ENCODE measurements at regions not wholly inside any gene's neighbourhood (a gene's known extent, or its start where the extent isn't known, plus 50 kb on each side); places are given as distances from the start of the nearest gene placed in this dataset.

GRCh38 chr2:62440281-62440946 is 65.6 kb downstream of the TMEM17 start:
- no peak for TF ChIP-seq CTCF (IDR thresholded peaks at IDR 0.05)
- no peak for DNase-seq
- Histone ChIP-seq H3K9me3 (no peaks in the 10 kb centered on the region), H3K27me3 (no peaks in the 10 kb centered on the region), H3K9ac (ENCODE audit: low read depth in 2 of 2, low read length in 2 of 2) (no peak overlapping the region), H3K27ac (no peak overlapping the region), H3K36me3 (no peaks in the 10 kb centered on the region), H3K4me1 (no peaks in the 10 kb centered on the region), H3K4me3 (no peak overlapping the region)
- intact Hi-C loops (cut with DNase I) = no loop called here

GRCh38 chr2:62439425-62439824 is 66.6 kb downstream of the TMEM17 start:
- H3K27me3 ChIP-seq = no peaks in the 10 kb centered on the region
- no peak overlapping the region for H3K27ac ChIP-seq
- H3K4me3 ChIP-seq = no peak overlapping the region
- no peak overlapping the region for H3K9ac ChIP-seq (ENCODE audit: low read depth in 2 of 2, low read length in 2 of 2)
- DNase-seq = no peak
- H3K4me1 ChIP-seq = no peaks in the 10 kb centered on the region
- intact Hi-C loops (cut with DNase I) = no loop called here
- no peaks in the 10 kb centered on the region for H3K36me3 ChIP-seq
- no peak for TF ChIP-seq CTCF (IDR thresholded peaks at IDR 0.05)
- H3K9me3 ChIP-seq = no peaks in the 10 kb centered on the region

GRCh38 chr2:62437785-62438184 is 68.2 kb downstream of the TMEM17 start:
- intact Hi-C loops (cut with DNase I) = no loop called here
- Histone ChIP-seq H3K27ac (no peak overlapping the region), H3K9ac (ENCODE audit: low read depth in 2 of 2, low read length in 2 of 2) (no peak overlapping the region), H3K9me3 (no peaks in the 10 kb centered on the region), H3K4me1 (no peaks in the 10 kb centered on the region), H3K4me3 (no peak overlapping the region), H3K36me3 (no peaks in the 10 kb centered on the region), H3K27me3 (no peaks in the 10 kb centered on the region)
- no peak for TF ChIP-seq CTCF (IDR thresholded peaks at IDR 0.05)
- no peak for DNase-seq

- no peaks in the 10 kb centered on the region for H3K36me3 ChIP-seq
- H3K9me3 ChIP-seq = no peaks in the 10 kb centered on the region
- TF ChIP-seq CTCF (IDR thresholded peaks at IDR 0.05) = no peak
- no peaks in the 10 kb centered on the region for H3K4me1 ChIP-seq
- H3K27me3 ChIP-seq = no peaks in the 10 kb centered on the region
- no peak overlapping the region for H3K27ac ChIP-seq
- no peak for DNase-seq
- intact Hi-C loops (cut with DNase I) = no loop called here
- no peak overlapping the region for H3K9ac ChIP-seq (ENCODE audit: low read depth in 2 of 2, low read length in 2 of 2)
- H3K4me3 ChIP-seq = no peak overlapping the region
Measured at GRCh38 chr2:62435720-62436119, 70.3 kb downstream of the TMEM17 start.

GRCh38 chr2:62432407-62432806 is 73.6 kb downstream of the TMEM17 start:
- intact Hi-C loops (cut with DNase I) = no loop called here
- no peak overlapping the region for H3K4me3 ChIP-seq
- DNase-seq = no peak
- no peak overlapping the region for H3K27ac ChIP-seq
- TF ChIP-seq CTCF (IDR thresholded peaks at IDR 0.05) = no peak
- H3K9me3 ChIP-seq = no peaks in the 10 kb centered on the region
- no peaks in the 10 kb centered on the region for H3K27me3 ChIP-seq
- H3K36me3 ChIP-seq = no peaks in the 10 kb centered on the region
- H3K9ac ChIP-seq (ENCODE audit: low read depth in 2 of 2, low read length in 2 of 2) = no peak overlapping the region
- no peaks in the 10 kb centered on the region for H3K4me1 ChIP-seq
